ENCODE measurements at regions not wholly inside any gene's neighbourhood (a gene's known extent, or its start where the extent isn't known, plus 50 kb on each side); places are given as distances from the start of the nearest gene placed in this dataset.
"Not testable (repeated sequence)": the region's sequence is repeated elsewhere in the genome, so short reads cannot be mapped to it uniquely, and the experiment has no call there.

- TF ChIP-seq ZFX (IDR thresholded peaks at IDR 0.05; ENCODE audit: borderline replicate concordance), result no peak
- TF ChIP-seq CTCF (IDR thresholded peaks at IDR 0.05), result peak; percentile 12; the same call in 1 of the 2 replicates
- H3K27ac ChIP-seq, result no peak overlapping the region
Measured at GRCh38 chr4:92012899-92013867, 290.6 kb upstream of the GRID2 start.

- H3K27ac ChIP-seq, result no peak overlapping the region
Measured at GRCh38 chr4:92014067-92014466, 289.7 kb upstream of the GRID2 start.

GRCh38 chr4:92021203-92021602, 282.6 kb upstream of the GRID2 start:
- H3K27ac ChIP-seq, result no peak overlapping the region
- TF ChIP-seq CTCF (IDR thresholded peaks at IDR 0.05) (no peak), ZFX (IDR thresholded peaks at IDR 0.05; ENCODE audit: borderline replicate concordance) (no peak)

More at GRCh38 chr4:92014067-92014466, 289.7 kb upstream of the GRID2 start:
- TF ChIP-seq CTCF (IDR thresholded peaks at IDR 0.05) (no peak), ZFX (IDR thresholded peaks at IDR 0.05; ENCODE audit: borderline replicate concordance) (no peak)

GRCh38 chr4:92021788-92022187, 282.0 kb upstream of the GRID2 start:
- TF ChIP-seq ZFX (IDR thresholded peaks at IDR 0.05; ENCODE audit: borderline replicate concordance) (no peak), CTCF (IDR thresholded peaks at IDR 0.05) (no peak)
- no peak overlapping the region for H3K27ac ChIP-seq

- H3K27ac ChIP-seq, result not testable (repeated sequence)
Measured at GRCh38 chr4:92028830-92029229, 274.9 kb upstream of the GRID2 start.

GRCh38 chr4:92031825-92032224, 271.9 kb upstream of the GRID2 start:
- TF ChIP-seq ZFX (IDR thresholded peaks at IDR 0.05; ENCODE audit: borderline replicate concordance) (no peak), CTCF (IDR thresholded peaks at IDR 0.05) (no peak)
- H3K27ac ChIP-seq, result no peak overlapping the region

GRCh38 chr4:92035666-92036065, 268.1 kb upstream of the GRID2 start:
- H3K27ac ChIP-seq, result no peak overlapping the region
- TF ChIP-seq ZFX (IDR thresholded peaks at IDR 0.05; ENCODE audit: borderline replicate concordance) (no peak), CTCF (IDR thresholded peaks at IDR 0.05) (no peak)

All from 22Rv1 (cell line).